Aorta (tissue), 5 donors: ENCODE measurements at regions not wholly inside any gene's neighbourhood (a gene's known extent, or its start where the extent isn't known, plus 50 kb on each side); places are given as distances from the start of the nearest gene placed in this dataset.

Source experiments
- ATAC-seq: fragments of 200-7000 bp; cut with Tn5 transposase; one replicate; pipeline ENCODE4 v1.9.1; 2022; ENCODE audit warnings: moderate library complexity; ENCODE audit not compliant: low FRiP score
- DNase-seq, 2 donors: peaks; one replicate each; pipeline ENCODE4 v3.0.0-alpha.2; 2020
- H3K27ac ChIP-seq, 2 donors: one replicate each; pipeline ENCODE4 v1.5.1; 2013; ENCODE audit warnings: low read length in 2 of 2, mild to moderate bottlenecking in 2 of 2, moderate library complexity in 2 of 2, control low read depth in 1 of 2, inconsistent platforms in 1 of 2, low read depth in 1 of 2
- H3K27me3 ChIP-seq, 2 donors: one replicate each; pipeline ENCODE4 v1.6.1; 2013; ENCODE audit warnings: control low read depth in 1 of 2, low read length in 1 of 2, mild to moderate bottlenecking in 1 of 2, moderate library complexity in 1 of 2; ENCODE audit not compliant: insufficient read depth in 2 of 2, control insufficient read depth in 1 of 2
- H3K36me3 ChIP-seq, 2 donors: one replicate each; pipeline ENCODE4 v1.6.1; 2013; ENCODE audit warnings: control low read depth in 1 of 2, low read length in 1 of 2, mild to moderate bottlenecking in 1 of 2; ENCODE audit not compliant: insufficient read depth in 2 of 2, control insufficient read depth in 1 of 2
- H3K4me1 ChIP-seq, 2 donors: one replicate each; pipeline ENCODE4 v1.6.1; 2013; ENCODE audit warnings: low read length in 2 of 2, control low read depth in 1 of 2, mild to moderate bottlenecking in 1 of 2, moderate library complexity in 1 of 2; ENCODE audit not compliant: insufficient read depth in 2 of 2, control insufficient read depth in 1 of 2
- H3K4me3 ChIP-seq, 2 donors: one replicate each; pipeline ENCODE4 v1.5.1; 2013; ENCODE audit warnings: low read length in 2 of 2, control low read depth in 1 of 2, mild to moderate bottlenecking in 1 of 2
- H3K9me3 ChIP-seq: one replicate; pipeline ENCODE4 v1.6.1; 2013; ENCODE audit warnings: mild to moderate bottlenecking, low read length; ENCODE audit not compliant: control insufficient read depth
- WGBS, 2 donors: extraction: QIAGEN DNeasy Blood & Tissue Kit; methylation state at CpG; one replicate each; pipeline ENCODE4 v1.1.7; 2013; 5-methylcytosine and 5-hydroxymethylcytosine counted together
- intact Hi-C, 2 donors: fragments of 100-400 bp; cut with DNase I; formaldehyde crosslinking; loops; one replicate each; pipeline versions ENCODE4 v1.14.2 to v1.15.0; 2022
- donor health status: healthy with polysubstance abuse.
- donor health status: Bipolar disorder and iron deficiency.
- donor health status: DM: no; HTN: no; CAD: no.
- donor health status: DM: no; HTN: no; CAD: no.
- donor health status: DM: yes; HTN: yes; CAD: no.

- no peak for DNase-seq
- no peak overlapping the region for H3K4me3 ChIP-seq
- H3K4me1 ChIP-seq = no peaks in the 10 kb centered on the region
- H3K9me3 ChIP-seq = no peaks in the 10 kb centered on the region
- H3K27ac ChIP-seq = no peak overlapping the region
- WGBS, 2 donors = 66 to 72% methylated on average over 7 of the region's 7 CpGs
- ATAC-seq = no peak
- intact Hi-C loops = loop anchor here in 1 of 2 donors (5.0 kb wide), 1 partner anchor 39 kb away; no protein-coding TSS in a partner anchor
- no peaks in the 10 kb centered on the region for H3K27me3 ChIP-seq
- no peaks in the 10 kb centered on the region for H3K36me3 ChIP-seq
Measured at GRCh38 chr21:38938343-38938742, 132.6 kb downstream of the ETS2 start.

DNA sequence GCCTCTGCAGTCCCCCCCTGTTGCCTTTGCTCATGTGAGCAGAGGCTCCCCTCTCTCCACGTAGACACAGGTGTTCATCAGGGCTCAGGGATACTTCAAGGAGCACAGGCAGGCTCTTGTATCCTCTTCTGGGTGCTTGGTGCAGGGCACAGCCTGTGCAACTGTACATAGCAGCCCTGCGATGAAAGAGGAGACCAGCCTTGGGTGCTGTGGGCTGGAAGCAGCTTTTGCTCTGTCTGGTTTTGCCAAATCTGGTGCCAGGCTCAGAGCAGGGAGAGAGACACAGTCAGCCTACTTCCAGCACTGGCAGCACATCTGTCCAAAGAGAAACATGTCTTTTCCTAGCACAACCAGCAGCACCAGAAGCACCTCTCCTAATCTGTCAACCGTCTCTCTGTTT lies 132.1 kb downstream of the ETS2 start:
- Histone ChIP-seq H3K9me3 (no peaks in the 10 kb centered on the region), H3K4me3 (no peak overlapping the region), H3K27ac (no peak overlapping the region), H3K27me3 (no peaks in the 10 kb centered on the region), H3K4me1 (no peaks in the 10 kb centered on the region), H3K36me3 (no peaks in the 10 kb centered on the region)
- DNase-seq (no peak), ATAC-seq (no peak)
- 69 to 72% methylated on average over 3 of the region's 3 CpGs for WGBS, 2 donors
- intact Hi-C loops = loop anchor here in 1 of 2 donors (5.0 kb wide), 1 partner anchor 39 kb away; no protein-coding TSS in a partner anchor

GRCh38 chr21:38937286-38937790 lies 131.6 kb downstream of the ETS2 start:
- 94 to 97% methylated on average over 4 of the region's 4 CpGs for WGBS, 2 donors
- Histone ChIP-seq H3K4me3 (no peak overlapping the region), H3K27ac (no peak overlapping the region), H3K4me1 (no peaks in the 10 kb centered on the region), H3K9me3 (no peaks in the 10 kb centered on the region), H3K36me3 (no peaks in the 10 kb centered on the region), H3K27me3 (no peaks in the 10 kb centered on the region)
- ATAC-seq (no peak), DNase-seq (no peak)
- intact Hi-C loops = loop anchor here in 1 of 2 donors (5.0 kb wide), 1 partner anchor 40 kb away; no protein-coding TSS in a partner anchor

GRCh38 chr21:38936240-38936639 lies 130.5 kb downstream of the ETS2 start:
- intact Hi-C loops = loop anchor here in 1 of 2 donors (5.0 kb wide), 1 partner anchor 41 kb away; no protein-coding TSS in a partner anchor
- Histone ChIP-seq H3K27me3 (no peaks in the 10 kb centered on the region), H3K4me1 (no peaks in the 10 kb centered on the region), H3K9me3 (no peaks in the 10 kb centered on the region), H3K4me3 (no peak overlapping the region), H3K27ac (no peak overlapping the region), H3K36me3 (no peaks in the 10 kb centered on the region)
- ATAC-seq = no peak
- 80 to 82% methylated on average over 4 of the region's 4 CpGs for WGBS, 2 donors
- no peak for DNase-seq

DNA sequence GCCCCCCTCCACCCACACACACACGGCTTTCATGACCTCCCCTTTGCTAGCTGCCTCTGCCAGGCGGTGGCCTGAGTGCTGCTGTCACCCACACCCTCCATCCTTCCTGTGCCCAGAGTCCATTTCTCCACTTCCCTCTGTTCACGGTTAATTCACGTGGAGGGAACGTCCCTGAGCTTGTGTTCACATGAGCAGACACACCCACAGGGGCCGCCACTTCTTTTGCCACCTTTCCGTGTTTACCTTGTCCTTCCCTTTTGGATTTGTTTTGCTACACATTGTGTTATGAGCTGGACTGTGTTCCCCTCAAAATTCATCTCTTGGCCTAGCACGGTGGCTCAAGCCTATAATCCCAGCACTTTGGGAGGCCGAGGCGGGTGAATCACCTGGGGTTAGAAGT lies 128.0 kb downstream of the ETS2 start:
- Histone ChIP-seq H3K9me3 (no peaks in the 10 kb centered on the region), H3K4me1 (no peaks in the 10 kb centered on the region), H3K27ac (no peak overlapping the region), H3K27me3 (no peaks in the 10 kb centered on the region), H3K36me3 (no peaks in the 10 kb centered on the region), H3K4me3 (no peak overlapping the region)
- 89 to 94% methylated on average over 10 of the region's 10 CpGs for WGBS, 2 donors
- DNase-seq (no peak), ATAC-seq (no peak)
- intact Hi-C loops = no loop called here

DNA sequence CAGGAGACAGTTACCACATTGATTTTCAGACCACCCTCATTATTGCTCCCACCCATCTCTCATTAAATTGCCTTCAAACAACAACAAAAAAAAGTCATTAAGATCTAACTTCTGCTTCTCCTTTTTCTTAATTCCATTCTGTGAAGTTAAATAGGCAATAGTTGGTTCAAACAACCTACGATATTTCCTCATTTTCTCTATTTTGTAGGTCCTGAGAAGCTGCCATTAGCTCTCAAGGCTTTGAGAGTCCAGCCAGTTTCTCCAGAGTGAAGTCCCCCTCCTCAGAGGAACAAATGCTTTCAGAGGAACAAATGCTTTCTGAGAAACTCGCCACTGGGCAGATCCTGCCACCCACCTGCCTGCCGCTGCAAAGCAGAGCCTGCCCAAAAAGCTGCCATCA lies 125.6 kb downstream of the ETS2 start:
- no peak for DNase-seq
- H3K9me3 ChIP-seq = no peaks in the 10 kb centered on the region
- 95 to 98% methylated on average over 3 of the region's 3 CpGs for WGBS, 2 donors

DNA sequence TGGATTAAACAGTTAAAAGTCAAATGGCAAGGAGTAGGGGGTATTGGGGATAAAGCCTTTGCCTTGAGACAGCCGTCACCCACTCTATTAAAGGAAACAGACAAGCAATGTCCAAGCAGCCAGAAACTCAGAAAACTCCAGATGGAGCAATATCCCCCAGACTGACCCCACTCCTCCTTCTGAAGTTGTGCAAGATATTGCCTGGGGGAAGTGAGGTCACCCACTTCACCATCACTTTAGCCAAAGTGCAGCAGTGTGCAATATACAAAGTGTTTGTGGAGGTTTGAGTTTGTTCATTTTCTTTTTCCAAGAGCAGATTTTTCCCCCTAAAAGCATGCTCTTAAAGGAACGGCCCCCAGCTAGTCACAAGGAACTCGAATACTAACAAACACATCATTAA lies 125.1 kb downstream of the ETS2 start:
- intact Hi-C loops = no loop called here
- no peaks in the 10 kb centered on the region for H3K27me3 ChIP-seq
- 55 to 59% methylated on average over 3 of the region's 3 CpGs for WGBS, 2 donors
- H3K36me3 ChIP-seq = no peaks in the 10 kb centered on the region
- no peak for DNase-seq
- H3K4me1 ChIP-seq = no peaks in the 10 kb centered on the region
- peak; percentile 76 for ATAC-seq
- no peak overlapping the region for H3K4me3 ChIP-seq
- H3K27ac ChIP-seq = no peak overlapping the region
- H3K9me3 ChIP-seq = no peaks in the 10 kb centered on the region

More for the DNA sequence above, 125.6 kb downstream of the ETS2 start:
- no peak overlapping the region for H3K4me3 ChIP-seq
- no peaks in the 10 kb centered on the region for H3K27me3 ChIP-seq
- H3K27ac ChIP-seq = no peak overlapping the region
- ATAC-seq = no peak
- intact Hi-C loops = no loop called here
- no peaks in the 10 kb centered on the region for H3K4me1 ChIP-seq
- no peaks in the 10 kb centered on the region for H3K36me3 ChIP-seq

- DNase-seq = no peak
- no peak for ATAC-seq
- no peak overlapping the region for H3K27ac ChIP-seq
- 92 to 95% methylated on average over 2 of the region's 2 CpGs for WGBS, 2 donors
- intact Hi-C loops = no loop called here
- H3K9me3 ChIP-seq = no peaks in the 10 kb centered on the region
- H3K36me3 ChIP-seq = no peaks in the 10 kb centered on the region
- no peaks in the 10 kb centered on the region for H3K4me1 ChIP-seq
- H3K27me3 ChIP-seq = no peaks in the 10 kb centered on the region
- no peak overlapping the region for H3K4me3 ChIP-seq
Measured at GRCh38 chr21:38930066-38930465, 124.3 kb downstream of the ETS2 start.

GRCh38 chr21:38929652-38930051 lies 123.9 kb downstream of the ETS2 start:
- WGBS, 2 donors = 97 to 98% methylated on average over 1 of the region's 1 CpG
- H3K36me3 ChIP-seq = no peaks in the 10 kb centered on the region
- intact Hi-C loops = loop anchor here in 1 of 2 donors (5.0 kb wide), 3 partner anchors 63 to 158 kb away; no protein-coding TSS in a partner anchor
- H3K4me1 ChIP-seq = no peaks in the 10 kb centered on the region
- no peaks in the 10 kb centered on the region for H3K27me3 ChIP-seq
- H3K9me3 ChIP-seq = no peaks in the 10 kb centered on the region
- ATAC-seq (no peak), DNase-seq (no peak)
- no peak overlapping the region for H3K27ac ChIP-seq
- no peak overlapping the region for H3K4me3 ChIP-seq
